Liver (tissue), 8 donors: ENCODE measurements at regions not wholly inside any gene's neighbourhood (a gene's known extent, or its start where the extent isn't known, plus 50 kb on each side); places are given as distances from the start of the nearest gene placed in this dataset.
A peak's percentile ranks its signal among the peaks of the same experiment; 100 is the strongest.

Source experiments
- DNase-seq: peaks from one replicate; pipeline ENCODE4 v3.0.0-alpha.2; 2017; ENCODE audit warnings: low spot score
- H3K27ac ChIP-seq, 2 donors: one replicate each; pipeline ENCODE4 v1.7.0; 2013; ENCODE audit warnings: inconsistent platforms in 2 of 2, low read length in 2 of 2, control low read depth in 1 of 2, low read depth in 1 of 2, mild to moderate bottlenecking in 1 of 2
- H3K27me3 ChIP-seq, 4 donors: one replicate each; pipeline versions ENCODE4 v1.6.1 to v1.7.0; 2013; ENCODE audit warnings: low read length in 3 of 4, inconsistent platforms in 1 of 4, mild to moderate bottlenecking in 1 of 4, moderate library complexity in 1 of 4; ENCODE audit not compliant: control insufficient read depth in 4 of 4, insufficient read depth in 4 of 4
- H3K36me3 ChIP-seq, 4 donors: one replicate each; pipeline versions ENCODE4 v1.6.1 to v1.7.0; 2013; ENCODE audit warnings: low read length in 3 of 4, mild to moderate bottlenecking in 3 of 4, low read depth in 1 of 4, moderate library complexity in 1 of 4; ENCODE audit not compliant: control insufficient read depth in 4 of 4, insufficient read depth in 3 of 4
- H3K4me1 ChIP-seq, 4 donors: one replicate each; pipeline versions ENCODE4 v1.6.1 to v1.7.0; 2013; ENCODE audit warnings: low read length in 3 of 4, mild to moderate bottlenecking in 3 of 4, moderate library complexity in 1 of 4; ENCODE audit not compliant: control insufficient read depth in 4 of 4, insufficient read depth in 4 of 4
- H3K4me3 ChIP-seq, 3 donors: one replicate each; pipeline versions ENCODE4 v1.6.1 to v1.7.0; 2013; ENCODE audit warnings: low read length in 3 of 3, control low read depth in 1 of 3, low read depth in 1 of 3, mild to moderate bottlenecking in 1 of 3
- H3K9ac ChIP-seq, 2 donors: one replicate each; pipeline ENCODE4 v1.7.0; 2013; ENCODE audit warnings: low read length in 2 of 2, mild to moderate bottlenecking in 2 of 2, moderate library complexity in 2 of 2, control low read depth in 1 of 2, low read depth in 1 of 2
- H3K9me3 ChIP-seq, 4 donors: one replicate each; pipeline versions ENCODE4 v1.6.1 to v1.7.0; 2013; ENCODE audit warnings: low read length in 3 of 4; ENCODE audit not compliant: control insufficient read depth in 4 of 4
- EGR1 ChIP-seq, 2 donors: IDR thresholded peaks; 2 replicates each; pipeline ENCODE4 v1.6.1; 2016 to 2018; ENCODE audit warnings: antibody characterized with exemption in 2 of 2, low read depth in 2 of 2
- FOXA1 ChIP-seq: IDR thresholded peaks from 2 replicates; pipeline ENCODE4 v1.6.1; 2016; ENCODE audit warnings: antibody characterized with exemption
- FOXA2 ChIP-seq: IDR thresholded peaks from 2 replicates; pipeline ENCODE4 v1.6.1; 2016; ENCODE audit warnings: antibody characterized with exemption
- GABPA ChIP-seq, 2 donors: IDR thresholded peaks in 1 of 2; conservative IDR thresholded peaks in 1 of 2; 2 replicates each; pipeline ENCODE4 v1.6.1; 2016; ENCODE audit warnings: antibody characterized with exemption in 2 of 2, mild to moderate bottlenecking in 1 of 2, moderate library complexity in 1 of 2
- HNF4G ChIP-seq: IDR thresholded peaks from 2 replicates; pipeline ENCODE4 v1.6.1; 2016; ENCODE audit warnings: antibody characterized with exemption
- JUND ChIP-seq, 2 donors: IDR thresholded peaks; 2 replicates each; pipeline ENCODE4 v1.6.1; 2016; ENCODE audit warnings: antibody characterized with exemption in 2 of 2
- NR2F2 ChIP-seq: IDR thresholded peaks from 2 replicates; pipeline ENCODE4 v1.6.1; 2016; ENCODE audit warnings: antibody characterized with exemption
- RAD21 ChIP-seq, 2 donors: IDR thresholded peaks; 2 replicates each; pipeline ENCODE4 v1.6.1; 2016; ENCODE audit warnings: antibody characterized with exemption in 2 of 2, mild to moderate bottlenecking in 2 of 2
- SP1 ChIP-seq: IDR thresholded peaks from 2 replicates; pipeline ENCODE4 v1.6.1; 2018; ENCODE audit warnings: antibody characterized with exemption, mild to moderate bottlenecking
- YY1 ChIP-seq: IDR thresholded peaks from 2 replicates; pipeline ENCODE4 v1.6.1; 2016; ENCODE audit warnings: antibody characterized with exemption, mild to moderate bottlenecking
- WGBS: extraction: QIAGEN DNeasy Blood & Tissue Kit; methylation state at CpG from one replicate; pipeline ENCODE4 v1.1.7; 2013; 5-methylcytosine and 5-hydroxymethylcytosine counted together
- TF ChIP-seq, protein P1 (sequence below): IDR thresholded peaks from 2 replicates; pipeline ENCODE4 v1.6.1; 2016; ENCODE audit warnings: antibody characterized with exemption
- TF ChIP-seq, protein P2 (sequence below): fragments of 150-350 bp; IDR thresholded peaks from 2 replicates; pipeline ENCODE4 v1.5.1; 2017; ENCODE audit warnings: improper control_type of control experiment, low read depth, low read length; ENCODE audit not compliant: missing input control
- TF ChIP-seq, protein P3 (sequence below): IDR thresholded peaks from 2 replicates; pipeline ENCODE4 v1.6.1; 2016; ENCODE audit warnings: antibody characterized with exemption
- TF ChIP-seq, protein P4 (sequence below): IDR thresholded peaks from 2 replicates; pipeline ENCODE4 v1.6.1; 2016; ENCODE audit warnings: antibody characterized with exemption
- donor health status: healthy.
- donor health status: healthy.
- donor health status: healthy.
- donor health status: healthy.
- donor health status: healthy.

DNA sequence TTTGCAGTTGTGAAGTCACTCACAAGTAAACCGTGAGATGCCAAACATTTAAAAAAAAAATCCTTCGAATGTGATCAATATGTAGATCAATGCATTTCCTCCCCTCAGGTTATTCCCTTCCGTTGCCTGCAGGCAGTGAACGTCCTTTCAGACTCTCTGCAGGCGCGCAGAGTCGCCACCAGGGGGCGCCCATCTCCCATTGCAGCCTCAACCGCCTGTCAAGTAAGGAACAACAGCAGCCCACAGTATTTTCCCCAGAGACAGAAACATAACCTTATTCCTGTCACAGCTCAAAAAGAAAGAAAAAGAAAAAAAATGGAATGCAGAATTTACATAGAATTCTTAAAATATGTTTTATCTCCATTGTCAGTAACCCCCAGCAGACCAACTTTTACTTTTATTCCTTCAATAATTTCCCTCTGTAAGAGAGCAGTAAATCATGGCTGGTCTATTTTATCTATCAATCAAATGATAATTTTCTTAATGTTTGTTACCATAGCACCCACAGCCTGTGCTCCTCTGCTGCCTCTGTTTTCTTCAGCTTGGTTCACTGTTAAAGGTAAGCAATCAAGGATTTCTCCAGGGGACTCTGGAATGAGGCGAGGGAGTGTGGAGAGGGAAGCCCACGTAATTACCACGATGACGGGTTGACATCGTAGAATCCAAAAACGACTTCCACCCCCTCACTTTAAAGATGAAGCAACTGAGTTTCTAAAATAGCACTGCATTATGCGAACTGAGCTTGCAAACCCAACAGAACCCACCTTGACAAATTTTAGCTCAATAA is 637.6 kb upstream of the ARGLU1 start:
- Histone ChIP-seq H3K27ac (no peak overlapping the region), H3K9me3 (no peaks in the 10 kb centered on the region), H3K4me1 (no peaks in the 10 kb centered on the region), H3K9ac (no peak overlapping the region), H3K27me3 (peaks cover 0 to 7% (median 0%) of the 10 kb centered on the region in 4 donors), H3K4me3 (no peak overlapping the region), H3K36me3 (no peaks in the 10 kb centered on the region)
- TF ChIP-seq FOXA1 (no peak), EGR1 (IDR thresholded peaks at IDR 0.05; ENCODE audit: low read depth in 2 of 2) (no peak), RAD21 (IDR thresholded peaks at IDR 0.05) (peak; percentile 72 to 84), HNF4G (no peak)
- TF ChIP-seq, protein P1, sequence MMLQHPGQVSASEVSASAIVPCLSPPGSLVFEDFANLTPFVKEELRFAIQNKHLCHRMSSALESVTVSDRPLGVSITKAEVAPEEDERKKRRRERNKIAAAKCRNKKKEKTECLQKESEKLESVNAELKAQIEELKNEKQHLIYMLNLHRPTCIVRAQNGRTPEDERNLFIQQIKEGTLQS = no peak
- TF ChIP-seq, protein P2, sequence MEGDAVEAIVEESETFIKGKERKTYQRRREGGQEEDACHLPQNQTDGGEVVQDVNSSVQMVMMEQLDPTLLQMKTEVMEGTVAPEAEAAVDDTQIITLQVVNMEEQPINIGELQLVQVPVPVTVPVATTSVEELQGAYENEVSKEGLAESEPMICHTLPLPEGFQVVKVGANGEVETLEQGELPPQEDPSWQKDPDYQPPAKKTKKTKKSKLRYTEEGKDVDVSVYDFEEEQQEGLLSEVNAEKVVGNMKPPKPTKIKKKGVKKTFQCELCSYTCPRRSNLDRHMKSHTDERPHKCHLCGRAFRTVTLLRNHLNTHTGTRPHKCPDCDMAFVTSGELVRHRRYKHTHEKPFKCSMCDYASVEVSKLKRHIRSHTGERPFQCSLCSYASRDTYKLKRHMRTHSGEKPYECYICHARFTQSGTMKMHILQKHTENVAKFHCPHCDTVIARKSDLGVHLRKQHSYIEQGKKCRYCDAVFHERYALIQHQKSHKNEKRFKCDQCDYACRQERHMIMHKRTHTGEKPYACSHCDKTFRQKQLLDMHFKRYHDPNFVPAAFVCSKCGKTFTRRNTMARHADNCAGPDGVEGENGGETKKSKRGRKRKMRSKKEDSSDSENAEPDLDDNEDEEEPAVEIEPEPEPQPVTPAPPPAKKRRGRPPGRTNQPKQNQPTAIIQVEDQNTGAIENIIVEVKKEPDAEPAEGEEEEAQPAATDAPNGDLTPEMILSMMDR = peak; percentile 95
- peak; percentile 75 for DNase-seq
- 34% methylated on average over 16 of the region's 16 CpGs for WGBS

DNA sequence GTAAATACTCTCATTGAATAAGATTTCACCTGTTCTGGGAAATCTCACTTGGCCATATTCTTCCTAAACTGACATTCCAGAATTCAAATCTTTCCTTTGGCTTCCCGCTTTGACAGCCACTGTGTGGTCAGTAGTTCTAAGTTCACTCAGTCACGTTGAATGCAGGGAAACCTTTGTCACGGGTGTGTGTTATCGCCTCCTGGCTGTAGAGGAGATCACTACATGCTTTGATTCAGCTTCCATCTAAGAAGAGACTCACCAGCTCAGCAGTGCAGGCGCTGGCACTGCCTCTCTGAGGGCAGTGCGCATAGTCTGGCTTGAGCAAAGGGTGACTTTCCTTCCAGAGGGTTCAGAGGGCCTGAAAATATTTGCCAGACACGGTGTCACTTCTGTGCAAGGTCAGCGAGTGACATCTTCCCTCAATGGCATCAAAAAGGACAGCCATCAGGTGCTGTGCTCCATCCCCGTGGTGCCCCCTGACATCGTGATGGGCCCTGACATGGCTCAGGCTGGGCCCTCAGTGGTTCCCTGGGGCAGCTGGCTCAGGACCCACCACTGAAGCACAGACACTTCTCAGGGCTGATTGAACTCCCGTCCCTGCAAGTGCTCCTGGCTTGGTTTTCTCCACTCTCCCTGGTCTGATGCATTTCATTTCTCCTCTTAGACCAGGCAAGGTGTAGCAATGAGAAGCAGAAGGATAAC is 635.4 kb upstream of the ARGLU1 start:
- Histone ChIP-seq H3K27ac (peak overlapping the region; percentile 17 to 23), H3K9ac (no peak overlapping the region), H3K9me3 (no peaks in the 10 kb centered on the region), H3K36me3 (no peaks in the 10 kb centered on the region), H3K27me3 (peaks cover 0 to 7% (median 0%) of the 10 kb centered on the region in 4 donors), H3K4me1 (no peaks in the 10 kb centered on the region), H3K4me3 (no peak overlapping the region)
- TF ChIP-seq, protein P2 = no peak
- TF ChIP-seq, protein P3, sequence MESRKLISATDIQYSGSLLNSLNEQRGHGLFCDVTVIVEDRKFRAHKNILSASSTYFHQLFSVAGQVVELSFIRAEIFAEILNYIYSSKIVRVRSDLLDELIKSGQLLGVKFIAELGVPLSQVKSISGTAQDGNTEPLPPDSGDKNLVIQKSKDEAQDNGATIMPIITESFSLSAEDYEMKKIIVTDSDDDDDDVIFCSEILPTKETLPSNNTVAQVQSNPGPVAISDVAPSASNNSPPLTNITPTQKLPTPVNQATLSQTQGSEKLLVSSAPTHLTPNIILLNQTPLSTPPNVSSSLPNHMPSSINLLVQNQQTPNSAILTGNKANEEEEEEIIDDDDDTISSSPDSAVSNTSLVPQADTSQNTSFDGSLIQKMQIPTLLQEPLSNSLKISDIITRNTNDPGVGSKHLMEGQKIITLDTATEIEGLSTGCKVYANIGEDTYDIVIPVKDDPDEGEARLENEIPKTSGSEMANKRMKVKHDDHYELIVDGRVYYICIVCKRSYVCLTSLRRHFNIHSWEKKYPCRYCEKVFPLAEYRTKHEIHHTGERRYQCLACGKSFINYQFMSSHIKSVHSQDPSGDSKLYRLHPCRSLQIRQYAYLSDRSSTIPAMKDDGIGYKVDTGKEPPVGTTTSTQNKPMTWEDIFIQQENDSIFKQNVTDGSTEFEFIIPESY = no peak
- TF ChIP-seq GABPA (IDR thresholded peaks at IDR 0.05 in 1 of 2, conservative IDR thresholded peaks at IDR 0.05 in 1 of 2) (no peak), NR2F2 (no peak), FOXA1 (no peak), YY1 (no peak), JUND (IDR thresholded peaks at IDR 0.05) (no peak), FOXA2 (no peak), HNF4G (no peak), EGR1 (IDR thresholded peaks at IDR 0.05; ENCODE audit: low read depth in 2 of 2) (no peak), SP1 (no peak)
- TF ChIP-seq, protein P4, sequence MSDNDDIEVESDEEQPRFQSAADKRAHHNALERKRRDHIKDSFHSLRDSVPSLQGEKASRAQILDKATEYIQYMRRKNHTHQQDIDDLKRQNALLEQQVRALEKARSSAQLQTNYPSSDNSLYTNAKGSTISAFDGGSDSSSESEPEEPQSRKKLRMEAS = no peak
- no peak for DNase-seq
- WGBS = 64% methylated on average over 11 of the region's 11 CpGs
